ENCODE measurements at regions not wholly inside any gene's neighbourhood (a gene's known extent, or its start where the extent isn't known, plus 50 kb on each side); places are given as distances from the start of the nearest gene placed in this dataset.

DNA sequence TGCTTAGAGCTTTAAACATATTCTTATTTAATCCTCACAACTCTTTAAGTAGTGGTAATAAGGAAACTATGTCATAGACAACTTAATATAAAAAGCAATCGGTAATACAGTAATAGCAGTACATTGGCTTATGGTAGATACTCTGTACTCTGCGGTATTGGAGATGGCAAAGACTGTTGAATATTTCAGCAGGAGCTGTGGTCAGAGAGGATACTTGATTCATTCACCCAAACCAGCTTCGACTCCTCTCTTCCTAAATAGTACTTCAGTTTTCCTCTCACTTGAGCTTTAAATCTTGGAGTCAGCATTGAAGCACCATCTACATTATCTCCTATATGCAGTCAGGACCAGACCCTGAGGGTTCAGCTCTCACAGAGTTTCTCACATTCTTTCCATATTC, 169.3 kb downstream of the CYB561 start:
- TF ChIP-seq, protein P1, sequence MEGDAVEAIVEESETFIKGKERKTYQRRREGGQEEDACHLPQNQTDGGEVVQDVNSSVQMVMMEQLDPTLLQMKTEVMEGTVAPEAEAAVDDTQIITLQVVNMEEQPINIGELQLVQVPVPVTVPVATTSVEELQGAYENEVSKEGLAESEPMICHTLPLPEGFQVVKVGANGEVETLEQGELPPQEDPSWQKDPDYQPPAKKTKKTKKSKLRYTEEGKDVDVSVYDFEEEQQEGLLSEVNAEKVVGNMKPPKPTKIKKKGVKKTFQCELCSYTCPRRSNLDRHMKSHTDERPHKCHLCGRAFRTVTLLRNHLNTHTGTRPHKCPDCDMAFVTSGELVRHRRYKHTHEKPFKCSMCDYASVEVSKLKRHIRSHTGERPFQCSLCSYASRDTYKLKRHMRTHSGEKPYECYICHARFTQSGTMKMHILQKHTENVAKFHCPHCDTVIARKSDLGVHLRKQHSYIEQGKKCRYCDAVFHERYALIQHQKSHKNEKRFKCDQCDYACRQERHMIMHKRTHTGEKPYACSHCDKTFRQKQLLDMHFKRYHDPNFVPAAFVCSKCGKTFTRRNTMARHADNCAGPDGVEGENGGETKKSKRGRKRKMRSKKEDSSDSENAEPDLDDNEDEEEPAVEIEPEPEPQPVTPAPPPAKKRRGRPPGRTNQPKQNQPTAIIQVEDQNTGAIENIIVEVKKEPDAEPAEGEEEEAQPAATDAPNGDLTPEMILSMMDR (IDR thresholded peaks at IDR 0.05) = no peak
- TF ChIP-seq, protein P2, sequence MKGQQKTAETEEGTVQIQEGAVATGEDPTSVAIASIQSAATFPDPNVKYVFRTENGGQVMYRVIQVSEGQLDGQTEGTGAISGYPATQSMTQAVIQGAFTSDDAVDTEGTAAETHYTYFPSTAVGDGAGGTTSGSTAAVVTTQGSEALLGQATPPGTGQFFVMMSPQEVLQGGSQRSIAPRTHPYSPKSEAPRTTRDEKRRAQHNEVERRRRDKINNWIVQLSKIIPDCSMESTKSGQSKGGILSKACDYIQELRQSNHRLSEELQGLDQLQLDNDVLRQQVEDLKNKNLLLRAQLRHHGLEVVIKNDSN (CRISPR knock-in tag; IDR thresholded peaks at IDR 0.05) = no peak
- TF ChIP-seq ZNF232 (CRISPR knock-in tag; IDR thresholded peaks at IDR 0.05) (no peak), SMAD4 (CRISPR knock-in tag; IDR thresholded peaks at IDR 0.05) (no peak), CBFB (CRISPR knock-in tag; IDR thresholded peaks at IDR 0.05; ENCODE audit: low read depth) (no peak), GRHL2 (CRISPR knock-in tag; IDR thresholded peaks at IDR 0.05; ENCODE audit: insufficient replicate concordance, severe bottlenecking) (no peak), TP53 (CRISPR knock-in tag; IDR thresholded peaks at IDR 0.05) (no peak), ZNF317 (CRISPR knock-in tag; IDR thresholded peaks at IDR 0.05; ENCODE audit: borderline replicate concordance, low read depth) (no peak), CREB1 (CRISPR knock-in tag; IDR thresholded peaks at IDR 0.05) (no peak), PRRX2 (CRISPR knock-in tag; IDR thresholded peaks at IDR 0.05) (no peak)
- TF ChIP-seq, protein P3, sequence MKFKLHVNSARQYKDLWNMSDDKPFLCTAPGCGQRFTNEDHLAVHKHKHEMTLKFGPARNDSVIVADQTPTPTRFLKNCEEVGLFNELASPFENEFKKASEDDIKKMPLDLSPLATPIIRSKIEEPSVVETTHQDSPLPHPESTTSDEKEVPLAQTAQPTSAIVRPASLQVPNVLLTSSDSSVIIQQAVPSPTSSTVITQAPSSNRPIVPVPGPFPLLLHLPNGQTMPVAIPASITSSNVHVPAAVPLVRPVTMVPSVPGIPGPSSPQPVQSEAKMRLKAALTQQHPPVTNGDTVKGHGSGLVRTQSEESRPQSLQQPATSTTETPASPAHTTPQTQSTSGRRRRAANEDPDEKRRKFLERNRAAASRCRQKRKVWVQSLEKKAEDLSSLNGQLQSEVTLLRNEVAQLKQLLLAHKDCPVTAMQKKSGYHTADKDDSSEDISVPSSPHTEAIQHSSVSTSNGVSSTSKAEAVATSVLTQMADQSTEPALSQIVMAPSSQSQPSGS (CRISPR knock-in tag; IDR thresholded peaks at IDR 0.05; ENCODE audit: borderline replicate concordance, low read depth) = no peak

Data from WTC11 (cell line).